H1 (cell line): ENCODE measurements at regions not wholly inside any gene's neighbourhood (a gene's known extent, or its start where the extent isn't known, plus 50 kb on each side); places are given as distances from the start of the nearest gene placed in this dataset.
A peak's percentile ranks its signal among the peaks of the same experiment; 100 is the strongest.

ENCODE experiments used
- CTCF ChIA-PET: fragments of 300-600 bp; sonication (Branson Sonifier 250); formaldehyde crosslinking; loops from one replicate; lab custom pipeline; 2021; ENCODE audit not compliant: partially characterized antibody; lab: Charles Lee
- POLR2A ChIA-PET: fragments of 300-600 bp; sonication (Branson Sonifier 250); formaldehyde crosslinking; loops from one replicate; lab custom pipeline; 2021; ENCODE audit warnings: inconsistent platforms; ENCODE audit not compliant: partially characterized antibody; lab: Charles Lee
- DNase-seq, 2 experiments: peaks; one replicate each; pipeline versions ENCODE4 v3.0.0 to v3.0.0-alpha.2; 2010 to 2022; ENCODE audit warnings: low spot score in 2 of 2, low read depth in 1 of 2, mixed read lengths in 1 of 2
- FAIRE-seq: peaks from 2 replicates; lab custom pipeline; 2011; peaks lifted over from hg19 to GRCh38; lab: Jason Lieb, UNC
- H2AFZ ChIP-seq: 2 replicates; pipeline ENCODE4 v1.8.1; 2012; ENCODE audit warnings: low read length, inconsistent platforms
- H2AK5ac ChIP-seq: 2 replicates; pipeline ENCODE4 v1.6.1; 2013; ENCODE audit warnings: low read depth, low read length
- H2BK120ac ChIP-seq: replicated peaks from 2 replicates; pipeline ENCODE3; 2013; ENCODE audit warnings: low read depth, low read length, inconsistent platforms
- H2BK12ac ChIP-seq: 2 replicates; pipeline ENCODE4 v1.6.1; 2013; ENCODE audit warnings: low read depth, low read length
- H2BK15ac ChIP-seq: 2 replicates; pipeline ENCODE4 v1.6.1; 2013; ENCODE audit warnings: low read length
- H2BK20ac ChIP-seq: 2 replicates; pipeline ENCODE4 v1.6.1; 2013; ENCODE audit warnings: low read length
- H2BK5ac ChIP-seq: 2 replicates; pipeline ENCODE4 v1.6.1; 2013; ENCODE audit warnings: low read depth, low read length
- H3K14ac ChIP-seq: 2 replicates; pipeline ENCODE4 v1.6.1; 2013; ENCODE audit warnings: inconsistent platforms; ENCODE audit not compliant: insufficient read length
- H3K18ac ChIP-seq: 2 replicates; pipeline ENCODE4 v1.6.1; 2013; ENCODE audit warnings: low read length; ENCODE audit errors: extremely low read depth
- H3K23ac ChIP-seq: 2 replicates; pipeline ENCODE4 v1.6.1; 2013; ENCODE audit warnings: inconsistent platforms; ENCODE audit not compliant: insufficient read length
- H3K23me2 ChIP-seq: 2 replicates; pipeline ENCODE4 v1.6.1; 2013; ENCODE audit warnings: low read depth, low read length
- H3K27ac ChIP-seq: 2 replicates; pipeline ENCODE4 v1.6.1; 2011; ENCODE audit warnings: low read depth, low read length, inconsistent platforms
- H3K27me3 ChIP-seq, 4 experiments: replicated peaks in 1 of 4; 1 replicate in 1 of 4; 2 replicates in 3 of 4; pipeline versions ENCODE4 v1.6.1 to v1.8.1; 2011 to 2013; ENCODE audit warnings: low read length in 3 of 4, mild to moderate bottlenecking in 3 of 4, inconsistent platforms in 2 of 4, mixed read lengths in 2 of 4, moderate library complexity in 1 of 4; ENCODE audit not compliant: control insufficient read depth in 3 of 4, insufficient read depth in 3 of 4; ENCODE audit errors: extremely low read depth in 1 of 4
- H3K36me3 ChIP-seq, 4 experiments: 2 replicates each; pipeline versions ENCODE4 v1.6.1 to v1.8.1; 2011 to 2013; ENCODE audit warnings: mild to moderate bottlenecking in 4 of 4, low read length in 3 of 4, moderate library complexity in 2 of 4, control low read depth in 1 of 4, inconsistent platforms in 1 of 4; ENCODE audit not compliant: insufficient read depth in 4 of 4, control insufficient read depth in 2 of 4
- H3K4ac ChIP-seq: replicated peaks from 2 replicates; pipeline ENCODE3; 2013; ENCODE audit warnings: low read length, low read depth, mixed read lengths, inconsistent platforms; ENCODE audit not compliant: insufficient read length
- H3K4me1 ChIP-seq, 4 experiments: replicated peaks in 1 of 4; 1 replicate in 1 of 4; 2 replicates in 3 of 4; pipeline versions ENCODE4 v1.6.1 to v1.8.1; 2011 to 2013; ENCODE audit warnings: low read length in 3 of 4, inconsistent platforms in 2 of 4, mixed read lengths in 1 of 4; ENCODE audit not compliant: insufficient read depth in 4 of 4, control insufficient read depth in 3 of 4
- H3K4me2 ChIP-seq, 2 experiments: 2 replicates each; pipeline versions ENCODE4 v1.6.1 to v1.8.1; 2011 to 2013; ENCODE audit warnings: low read depth in 2 of 2, low read length in 2 of 2, control low read depth in 1 of 2, inconsistent platforms in 1 of 2, mild to moderate bottlenecking in 1 of 2; ENCODE audit not compliant: insufficient read depth in 1 of 2
- H3K4me3 ChIP-seq, 4 experiments: fragments of 200-600, 300-600 bp in 1 of 4; sonication (generic), shearing (Covaris generic), sonication (Bioruptor Twin) in 1 of 4; 2 replicates each; pipeline versions ENCODE4 v1.5.1 to v1.8.1; 2011 to 2016; ENCODE audit warnings: low read length in 4 of 4, low read depth in 3 of 4, control low read depth in 2 of 4, inconsistent platforms in 2 of 4, mild to moderate bottlenecking in 2 of 4, mixed read lengths in 1 of 4, moderate library complexity in 1 of 4; ENCODE audit not compliant: insufficient read depth in 2 of 4; ENCODE audit errors: extremely low read depth in 1 of 4
- H3K56ac ChIP-seq: replicated peaks from 2 replicates; pipeline ENCODE3; 2013; ENCODE audit warnings: low read depth, mild to moderate bottlenecking, mixed read lengths, low read length, inconsistent platforms; ENCODE audit not compliant: insufficient read length
- H3K79me1 ChIP-seq: 2 replicates; pipeline ENCODE4 v1.6.1; 2013; ENCODE audit warnings: low read depth, low read length, control low read depth
- H3K79me2 ChIP-seq, 2 experiments: 2 replicates each; pipeline versions ENCODE4 v1.6.1 to v1.8.1; 2012 to 2013; ENCODE audit warnings: low read length in 2 of 2, mild to moderate bottlenecking in 2 of 2, inconsistent platforms in 1 of 2; ENCODE audit not compliant: insufficient read depth in 2 of 2, control insufficient read depth in 1 of 2
- H3K9ac ChIP-seq, 4 experiments: replicated peaks in 1 of 4; 1 replicate in 1 of 4; 2 replicates in 3 of 4; pipeline versions ENCODE4 v1.6.1 to v1.8.1; 2011 to 2013; ENCODE audit warnings: low read depth in 3 of 4, low read length in 3 of 4, control low read depth in 2 of 4, mild to moderate bottlenecking in 2 of 4, moderate library complexity in 2 of 4, inconsistent platforms in 1 of 4; ENCODE audit errors: extremely low read depth in 1 of 4
- H3K9me3 ChIP-seq, 2 experiments: 2 replicates each; pipeline versions ENCODE4 v1.6.1 to v1.8.1; 2012 to 2013; ENCODE audit warnings: mild to moderate bottlenecking in 2 of 2, moderate library complexity in 2 of 2, control low read depth in 1 of 2, inconsistent platforms in 1 of 2, low read depth in 1 of 2, low read length in 1 of 2, mixed read lengths in 1 of 2; ENCODE audit not compliant: insufficient read depth in 2 of 2
- H4K20me1 ChIP-seq, 2 experiments: replicated peaks in 1 of 2; 2 replicates each; pipeline versions ENCODE3 to v1.8.1; 2011 to 2013; ENCODE audit warnings: inconsistent platforms in 2 of 2, low read length in 2 of 2, mild to moderate bottlenecking in 1 of 2; ENCODE audit not compliant: insufficient read depth in 2 of 2, control insufficient read depth in 1 of 2
- H4K5ac ChIP-seq: 2 replicates; pipeline ENCODE4 v1.6.1; 2013; ENCODE audit warnings: low read length, low read depth, mixed read lengths, inconsistent platforms; ENCODE audit not compliant: insufficient read length
- H4K8ac ChIP-seq: 2 replicates; pipeline ENCODE4 v1.8.0; 2013; ENCODE audit warnings: mild to moderate bottlenecking, moderate library complexity, low read length, inconsistent platforms; ENCODE audit not compliant: insufficient read depth; ENCODE audit errors: extremely low read depth
- H4K91ac ChIP-seq: replicated peaks from 2 replicates; pipeline ENCODE3; 2013; ENCODE audit warnings: low read length, mixed read lengths, inconsistent platforms; ENCODE audit not compliant: insufficient read length
- CEBPB ChIP-seq: IDR thresholded peaks from 2 replicates; pipeline ENCODE4 v1.6.1; 2012; ENCODE audit warnings: low read depth, low read length
- TCF12 ChIP-seq: IDR thresholded peaks from 2 replicates; pipeline ENCODE4 v1.6.1; 2011; ENCODE audit warnings: low read depth, mild to moderate bottlenecking, low read length
- WGBS, 2 experiments: shearing (Covaris generic) in 1 of 2; methylation state at CpG; one replicate each; pipeline versions ENCODE4 v1.1.6 to v1.1.7; 2013 to 2015; ENCODE audit warnings: low lambda C conversion rate in 2 of 2, mixed read lengths in 2 of 2, inconsistent platforms in 1 of 2, low coverage in 1 of 2, missing lambda C conversion rate in 1 of 2; ENCODE audit not compliant: insufficient replicate concordance in 2 of 2, insufficient coverage in 1 of 2, insufficient read length in 1 of 2; ENCODE audit errors: extremely low coverage in 1 of 2, missing lambda C conversion rate in 1 of 2; 5-methylcytosine and 5-hydroxymethylcytosine counted together

DNA sequence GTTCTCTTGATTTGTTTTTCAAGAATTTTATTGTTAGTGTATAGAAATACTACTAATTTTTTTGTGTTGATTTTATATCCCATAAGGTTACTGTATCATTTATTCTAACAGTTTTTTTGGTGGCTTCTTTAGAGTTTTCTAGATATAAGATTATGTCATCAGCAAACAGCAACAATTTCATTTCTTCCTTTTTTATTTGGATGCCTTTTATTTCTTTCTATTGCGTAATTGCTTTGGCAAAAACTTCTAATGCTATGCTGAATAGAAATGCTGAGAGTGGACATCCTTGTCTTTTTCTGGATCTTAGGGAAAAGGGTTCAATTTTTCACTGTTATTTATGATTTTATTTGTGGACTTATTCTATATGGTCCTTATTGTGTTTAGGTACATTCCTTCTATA lies 298.8 kb downstream of the RPRM start:
- POLR2A ChIA-PET, result no interaction called here
- no peak overlapping the region for H3K23ac ChIP-seq

More for the DNA sequence above, 298.8 kb downstream of the RPRM start:
- no peak overlapping the region for H2BK12ac ChIP-seq
- H3K23me2 ChIP-seq, result no peaks in the 10 kb centered on the region
- no peaks in the 10 kb centered on the region for H3K79me2 ChIP-seq
- no peak overlapping the region for H2AFZ ChIP-seq
- no peak overlapping the region for H3K56ac ChIP-seq
- TF ChIP-seq TCF12 (no peak), CEBPB (peak; percentile 45; the same call in 1 of the 2 replicates)
- no peak overlapping the region for H2BK120ac ChIP-seq
- H3K4me1 ChIP-seq, result no peaks in the 10 kb centered on the region
- H4K8ac ChIP-seq, result no peak overlapping the region
- no peak overlapping the region for H3K9ac ChIP-seq
- H3K27ac ChIP-seq, result no peak overlapping the region
- H3K14ac ChIP-seq, result no peak overlapping the region
- no peak overlapping the region for H3K18ac ChIP-seq
- H4K5ac ChIP-seq, result no peak overlapping the region
- H2BK20ac ChIP-seq, result no peak overlapping the region
- no peaks in the 10 kb centered on the region for H3K27me3 ChIP-seq
- no peaks in the 10 kb centered on the region for H3K36me3 ChIP-seq
- H3K9me3 ChIP-seq, result no peaks in the 10 kb centered on the region
- H2AK5ac ChIP-seq, result no peak overlapping the region
- CTCF ChIA-PET, result no interaction called here
- no peaks in the 10 kb centered on the region for H4K20me1 ChIP-seq
- no peaks in the 10 kb centered on the region for H3K79me1 ChIP-seq
- H2BK15ac ChIP-seq, result no peak overlapping the region
- no peak overlapping the region for H3K4me3 ChIP-seq
- no peak overlapping the region for H2BK5ac ChIP-seq
- H3K4ac ChIP-seq, result no peak overlapping the region
- no peak overlapping the region for H3K4me2 ChIP-seq
- DNase-seq (no peak), FAIRE-seq (no peak)
- 93% methylated on average over 1 of the region's 1 CpG; no CpG with 5 or more reads in 1 of the 2 experiments for WGBS, 2 experiments
- H4K91ac ChIP-seq, result no peak overlapping the region
